Hepatocyte (in vitro differentiated cells): ENCODE measurements at regions not wholly inside any gene's neighbourhood (a gene's known extent, or its start where the extent isn't known, plus 50 kb on each side); places are given as distances from the start of the nearest gene placed in this dataset.

Experiments
- DNase-seq: peaks from one replicate; pipeline ENCODE4 v3.0.0-alpha.2; 2016; ENCODE audit warnings: low spot score
- H2AFZ ChIP-seq: fragments of 200-600 bp; sonication (generic); 2 replicates; pipeline ENCODE4 v1.6.0; 2016; ENCODE audit warnings: antibody characterized with exemption, mild to moderate bottlenecking
- H3K27ac ChIP-seq: fragments of 200-600 bp; sonication (generic); 2 replicates; pipeline ENCODE4 v1.5.1; 2016; ENCODE audit warnings: mild to moderate bottlenecking
- H3K27me3 ChIP-seq: fragments of 200-600 bp; sonication (generic); 2 replicates; pipeline ENCODE4 v1.6.1; 2016
- H3K36me3 ChIP-seq: fragments of 200-600 bp; sonication (generic); replicated peaks from 2 replicates; pipeline ENCODE4 v1.5.1; 2016; ENCODE audit warnings: low read depth; ENCODE audit not compliant: insufficient read depth
- H3K4me1 ChIP-seq: fragments of 200-600 bp; sonication (generic); 2 replicates; pipeline ENCODE4 v1.5.1; 2016; ENCODE audit warnings: mild to moderate bottlenecking, moderate library complexity; ENCODE audit not compliant: insufficient read depth
- H3K4me2 ChIP-seq: fragments of 200-600 bp; sonication (generic); 2 replicates; pipeline ENCODE4 v1.6.0; 2016
- H3K4me3 ChIP-seq: fragments of 200-600 bp; sonication (generic); 2 replicates; pipeline ENCODE4 v1.5.1; 2016; ENCODE audit warnings: mild to moderate bottlenecking
- H3K79me2 ChIP-seq: fragments of 200-600 bp; sonication (generic); 2 replicates; pipeline ENCODE4 v1.6.0; 2017; ENCODE audit warnings: mild to moderate bottlenecking
- H3K9me2 ChIP-seq: fragments of 200-600 bp; sonication (generic); replicated peaks from 2 replicates; pipeline ENCODE4 v1.6.0; 2017; ENCODE audit warnings: mild to moderate bottlenecking; ENCODE audit not compliant: insufficient read depth
- H3K9me3 ChIP-seq: fragments of 200-600 bp; sonication (generic); 2 replicates; pipeline ENCODE4 v1.5.1; 2016; ENCODE audit warnings: low read depth, mild to moderate bottlenecking
- H4K20me1 ChIP-seq: fragments of 200-600 bp; sonication (generic); 2 replicates; pipeline ENCODE4 v1.6.0; 2016; ENCODE audit warnings: mild to moderate bottlenecking; ENCODE audit not compliant: insufficient read depth, poor library complexity, severe bottlenecking
- EZH2 ChIP-seq: fragments of 200-600 bp; sonication (generic); IDR thresholded peaks from 2 replicates; pipeline ENCODE4 v1.6.1; 2016; ENCODE audit warnings: antibody characterized with exemption, mild to moderate bottlenecking, borderline replicate concordance
- EZH2phosphoT487 ChIP-seq: fragments of 200-600 bp; sonication (generic); IDR thresholded peaks from one replicate; pipeline ENCODE4 v1.6.1; 2018; ENCODE audit warnings: antibody characterized with exemption, mild to moderate bottlenecking, low read depth, moderate library complexity; ENCODE audit not compliant: unreplicated experiment, severe bottlenecking
- whole genome bisulfite sequencing: methylation state at CpG from one replicate; pipeline ENCODE4 v1.1.6; 2016; ENCODE audit warnings: low lambda C conversion rate; ENCODE audit errors: missing lambda C conversion rate; 5-methylcytosine and 5-hydroxymethylcytosine counted together
- TF ChIP-seq, protein P1 (sequence below): fragments of 200-600 bp; sonication (generic); IDR thresholded peaks from 2 replicates; pipeline ENCODE4 v1.5.1; 2016; ENCODE audit warnings: antibody characterized with exemption, mild to moderate bottlenecking; ENCODE audit not compliant: poor library complexity

DNA sequence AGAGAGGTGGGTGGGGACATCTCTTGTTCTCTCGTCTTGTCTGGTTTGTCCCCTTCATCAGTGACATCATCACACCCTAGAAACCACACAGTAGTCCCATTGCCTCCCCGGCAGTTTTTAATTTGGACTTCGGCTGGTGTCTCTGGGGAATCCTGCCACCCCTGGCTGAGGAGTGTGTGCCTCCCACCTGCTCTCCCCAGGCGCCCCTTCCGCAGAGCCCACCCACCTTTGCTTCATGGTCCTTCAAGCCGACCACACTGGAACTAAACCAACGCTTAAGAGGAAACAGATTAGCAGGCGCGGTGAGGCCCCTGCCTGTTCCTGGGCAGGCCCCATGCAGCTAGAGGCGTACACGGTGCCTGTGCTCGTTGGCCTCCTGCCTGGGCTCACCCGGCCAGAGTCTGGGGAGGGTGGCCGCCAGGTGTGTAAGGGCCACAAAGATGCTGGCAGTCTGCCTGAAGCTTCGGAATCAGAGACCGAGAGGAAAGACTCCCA, 107.6 kb upstream of the SPRY4 start:
- Histone ChIP-seq H3K27me3 (no peaks in the 10 kb centered on the region), H3K4me1 (no peaks in the 10 kb centered on the region), H4K20me1 (no peaks in the 10 kb centered on the region), H3K36me3 (no peaks in the 10 kb centered on the region), H3K4me3 (no peak overlapping the region), H3K9me3 (no peaks in the 10 kb centered on the region), H3K9me2 (no peaks in the 10 kb centered on the region), H3K27ac (no peak overlapping the region), H2AFZ (no peak overlapping the region), H3K79me2 (no peaks in the 10 kb centered on the region), H3K4me2 (no peak overlapping the region)
- no peak for DNase-seq
- 77% methylated on average over 16 of the region's 16 CpGs for WGBS
- TF ChIP-seq EZH2phosphoT487 (no peak), EZH2 (no peak)
- TF ChIP-seq, protein P1, sequence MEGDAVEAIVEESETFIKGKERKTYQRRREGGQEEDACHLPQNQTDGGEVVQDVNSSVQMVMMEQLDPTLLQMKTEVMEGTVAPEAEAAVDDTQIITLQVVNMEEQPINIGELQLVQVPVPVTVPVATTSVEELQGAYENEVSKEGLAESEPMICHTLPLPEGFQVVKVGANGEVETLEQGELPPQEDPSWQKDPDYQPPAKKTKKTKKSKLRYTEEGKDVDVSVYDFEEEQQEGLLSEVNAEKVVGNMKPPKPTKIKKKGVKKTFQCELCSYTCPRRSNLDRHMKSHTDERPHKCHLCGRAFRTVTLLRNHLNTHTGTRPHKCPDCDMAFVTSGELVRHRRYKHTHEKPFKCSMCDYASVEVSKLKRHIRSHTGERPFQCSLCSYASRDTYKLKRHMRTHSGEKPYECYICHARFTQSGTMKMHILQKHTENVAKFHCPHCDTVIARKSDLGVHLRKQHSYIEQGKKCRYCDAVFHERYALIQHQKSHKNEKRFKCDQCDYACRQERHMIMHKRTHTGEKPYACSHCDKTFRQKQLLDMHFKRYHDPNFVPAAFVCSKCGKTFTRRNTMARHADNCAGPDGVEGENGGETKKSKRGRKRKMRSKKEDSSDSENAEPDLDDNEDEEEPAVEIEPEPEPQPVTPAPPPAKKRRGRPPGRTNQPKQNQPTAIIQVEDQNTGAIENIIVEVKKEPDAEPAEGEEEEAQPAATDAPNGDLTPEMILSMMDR: no peak

DNA sequence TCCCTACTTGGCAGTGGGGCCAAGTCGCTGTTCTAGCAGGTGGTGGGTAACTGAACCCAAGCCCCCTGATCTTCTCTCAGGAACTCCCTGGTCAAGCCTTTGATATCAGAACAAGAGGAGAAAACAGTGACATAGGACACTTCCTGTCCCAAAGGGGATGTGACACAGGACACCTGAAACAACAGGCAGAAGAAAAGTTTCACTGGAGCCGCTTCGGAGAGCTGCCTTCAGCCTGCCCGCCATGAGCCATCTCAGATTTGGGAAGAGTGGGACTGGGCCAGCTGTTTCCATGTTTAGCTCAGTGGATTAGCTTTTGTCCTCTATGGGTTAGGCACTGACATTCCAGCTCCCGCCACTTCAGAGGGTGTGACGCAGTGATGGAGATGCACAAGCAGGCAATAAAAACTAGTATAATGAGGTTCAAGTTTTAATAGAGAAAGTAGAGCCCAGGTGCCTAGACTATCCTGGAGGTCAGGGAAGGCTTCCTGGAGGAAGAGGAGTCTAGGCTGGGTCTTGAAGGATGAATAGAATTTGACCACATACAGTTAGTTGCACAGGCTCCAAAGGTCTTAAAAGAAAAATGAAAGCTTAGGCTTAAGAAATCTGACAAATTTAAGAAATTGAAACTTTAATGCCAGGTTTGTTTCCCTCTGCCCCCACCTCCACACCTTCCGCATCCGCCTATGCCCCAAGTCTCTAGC, 104.1 kb upstream of the SPRY4 start:
- TF ChIP-seq, protein P1: no peak
- no peak for TF ChIP-seq EZH2
- TF ChIP-seq EZH2phosphoT487: no peak
- Histone ChIP-seq H3K9me3 (no peaks in the 10 kb centered on the region), H3K4me2 (no peak overlapping the region), H2AFZ (no peak overlapping the region), H3K4me1 (no peaks in the 10 kb centered on the region), H4K20me1 (no peaks in the 10 kb centered on the region), H3K27ac (no peak overlapping the region), H3K36me3 (no peaks in the 10 kb centered on the region), H3K9me2 (no peaks in the 10 kb centered on the region), H3K4me3 (no peak overlapping the region), H3K27me3 (no peaks in the 10 kb centered on the region), H3K79me2 (no peaks in the 10 kb centered on the region)
- DNase-seq: no peak
- 96% methylated on average over 8 of the region's 8 CpGs for WGBS

DNA sequence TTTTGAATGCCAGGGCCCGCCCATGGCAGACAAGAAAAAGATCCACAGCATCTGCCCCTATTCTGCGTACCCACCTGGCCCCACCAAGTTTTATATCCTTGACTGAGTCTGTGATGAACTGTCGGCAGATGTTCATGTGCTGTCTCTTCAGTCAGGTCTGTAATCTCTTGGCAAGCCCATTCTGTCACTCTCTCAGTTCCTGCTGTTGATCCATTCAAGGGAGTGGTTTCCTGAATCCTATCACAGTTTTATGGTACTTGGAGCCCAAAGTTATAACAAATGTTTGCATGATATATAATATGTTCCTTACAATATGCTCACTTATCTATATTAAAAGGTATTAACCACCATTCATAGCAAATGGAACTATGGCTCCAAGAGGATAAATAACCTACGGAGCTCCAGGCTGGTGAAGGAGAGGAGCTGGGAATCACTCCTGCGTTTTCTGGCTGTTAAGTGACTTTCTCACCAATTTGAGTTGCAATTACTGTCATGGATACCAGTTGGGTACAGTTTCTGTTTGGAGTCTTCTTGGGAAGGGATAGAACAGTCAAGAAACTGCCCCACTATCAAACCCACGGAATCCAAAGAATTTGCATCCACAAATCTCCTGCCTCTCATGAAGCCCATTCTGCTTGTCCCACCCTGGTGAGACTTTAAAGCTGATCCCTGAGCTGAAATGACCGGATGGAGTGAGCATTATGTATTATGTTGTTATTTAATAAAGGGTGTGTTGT, 103.4 kb upstream of the SPRY4 start:
- H3K27me3 ChIP-seq: no peaks in the 10 kb centered on the region
- H3K9me3 ChIP-seq: no peaks in the 10 kb centered on the region
- H3K9me2 ChIP-seq: no peaks in the 10 kb centered on the region
- H4K20me1 ChIP-seq: no peaks in the 10 kb centered on the region
- H3K27ac ChIP-seq: no peak overlapping the region
- no peaks in the 10 kb centered on the region for H3K4me1 ChIP-seq
- WGBS: 88% methylated on average over 7 of the region's 7 CpGs
- H3K36me3 ChIP-seq: no peaks in the 10 kb centered on the region
- H3K4me3 ChIP-seq: no peak overlapping the region
- no peaks in the 10 kb centered on the region for H3K79me2 ChIP-seq
- TF ChIP-seq, protein P1: no peak
- TF ChIP-seq EZH2phosphoT487 (no peak), EZH2 (no peak)
- H2AFZ ChIP-seq: no peak overlapping the region
- no peak overlapping the region for H3K4me2 ChIP-seq
- DNase-seq: no peak
